ENCODE measurements at regions not wholly inside any gene's neighbourhood (a gene's known extent, or its start where the extent isn't known, plus 50 kb on each side); places are given as distances from the start of the nearest gene placed in this dataset.

- 64% methylated on average over 4 of the region's 4 CpGs for whole genome bisulfite sequencing (ENCODE audit: insufficient coverage, insufficient replicate concordance, low lambda C conversion rate, missing lambda C conversion rate)
- SMC1A ChIA-PET (ENCODE audit: uncharacterized antibody, unreplicated experiment): interaction anchor here (1.1 kb wide), 3 partner anchors 16 to 107 kb away, joined by 3 to 5 read pairs (median 3); no protein-coding TSS in a partner anchor
- Histone ChIP-seq H3K4me1 (ENCODE audit: control insufficient read depth, insufficient read depth, low read length) (no peaks in the 10 kb centered on the region), H2AFZ (ENCODE audit: control insufficient read depth, low read depth, low read length) (no peak overlapping the region), H3K27ac (ENCODE audit: control insufficient read depth, insufficient read depth) (no peak overlapping the region), H3K4me3 (no peak overlapping the region), H3K9me3 (replicated peaks; ENCODE audit: control insufficient read depth, insufficient read depth, low read length) (no peaks in the 10 kb centered on the region), H3K9ac (ENCODE audit: control insufficient read depth, insufficient read depth, low read length) (no peak overlapping the region), H3K79me2 (ENCODE audit: control insufficient read depth, insufficient read depth, low read length) (no peaks in the 10 kb centered on the region), H4K20me1 (ENCODE audit: control insufficient read depth, insufficient read depth) (no peaks in the 10 kb centered on the region), H3K36me3 (ENCODE audit: control insufficient read depth in 2 of 2, insufficient read depth in 2 of 2, low read length in 1 of 2) (no peaks in the 10 kb centered on the region), H3K4me2 (ENCODE audit: control insufficient read depth, insufficient read depth) (no peak overlapping the region), H3K27me3 (replicated peaks in 1 of 2; ENCODE audit: control insufficient read depth in 2 of 2, insufficient read depth in 2 of 2, low read length in 1 of 2) (peaks cover 0 to 2% of the 10 kb centered on the region in 2 experiments; a peak in 2 of 4 replicates)
- ATAC-seq (no peak), DNase-seq (ENCODE audit: low read depth, low spot score) (no peak), FAIRE-seq (no peak)
- CTCF ChIA-PET: interaction anchor here (1.1 to 1.5 kb wide), 2 partner anchors 146 to 191 kb away, joined by 3 read pairs; no protein-coding TSS in a partner anchor
- RAD21 ChIA-PET (ENCODE audit: unreplicated experiment): no interaction called here
- intact Hi-C loops (cut with micrococcal nuclease; ENCODE audit: unreplicated experiment): no loop called here
- TF ChIP-seq PKNOX1 (IDR thresholded peaks at IDR 0.05): no peak
- TF ChIP-seq EZH2 (IDR thresholded peaks at IDR 0.05; ENCODE audit: borderline replicate concordance, control insufficient read depth, low read depth, low read length): no peak
- TF ChIP-seq YBX1 (IDR thresholded peaks at IDR 0.05): no peak
- no peak for TF ChIP-seq CHD2 (IDR thresholded peaks at IDR 0.05; ENCODE audit: borderline replicate concordance, low read depth, low read length)
- no peak for TF ChIP-seq IKZF1 (conservative IDR thresholded peaks at IDR 0.05)
- no peak for TF ChIP-seq IRF4 (IDR thresholded peaks at IDR 0.05; ENCODE audit: low read depth, low read length)
- TF ChIP-seq MEF2A (IDR thresholded peaks at IDR 0.05; ENCODE audit: insufficient read depth, low read depth, low read length): no peak
- TF ChIP-seq GABPA (IDR thresholded peaks at IDR 0.05; ENCODE audit: low read depth): no peak
- POLR2A ChIA-PET: no interaction called here
- in situ Hi-C loops (cut with MboI): no loop called here
- BruUV-seq (replicated peaks): no TSS peak
Measured at GRCh38 chr12:13552830-13553229, 356.3 kb downstream of the EMP1 start.

- Histone ChIP-seq H3K4me1 (ENCODE audit: control insufficient read depth, insufficient read depth, low read length) (no peaks in the 10 kb centered on the region), H3K9ac (ENCODE audit: control insufficient read depth, insufficient read depth, low read length) (no peak overlapping the region), H3K4me2 (ENCODE audit: control insufficient read depth, insufficient read depth) (no peak overlapping the region), H3K36me3 (ENCODE audit: control insufficient read depth in 2 of 2, insufficient read depth in 2 of 2, low read length in 1 of 2) (no peaks in the 10 kb centered on the region), H3K79me2 (ENCODE audit: control insufficient read depth, insufficient read depth, low read length) (no peaks in the 10 kb centered on the region), H4K20me1 (ENCODE audit: control insufficient read depth, insufficient read depth) (no peaks in the 10 kb centered on the region), H3K27ac (ENCODE audit: control insufficient read depth, insufficient read depth) (no peak overlapping the region), H3K27me3 (replicated peaks in 1 of 2; ENCODE audit: control insufficient read depth in 2 of 2, insufficient read depth in 2 of 2, low read length in 1 of 2) (peaks cover 0 to 2% of the 10 kb centered on the region in 2 experiments; a peak in 2 of 4 replicates), H2AFZ (ENCODE audit: control insufficient read depth, low read depth, low read length) (no peak overlapping the region), H3K9me3 (replicated peaks; ENCODE audit: control insufficient read depth, insufficient read depth, low read length) (no peaks in the 10 kb centered on the region), H3K4me3 (no peak overlapping the region)
- POLR2A ChIA-PET: no interaction called here
- DNase-seq (ENCODE audit: low read depth, low spot score) (no peak), FAIRE-seq (no peak), ATAC-seq (no peak)
- SMC1A ChIA-PET (ENCODE audit: uncharacterized antibody, unreplicated experiment): interaction anchor here (3.2 kb wide), 1 partner anchor 10 kb away, joined by 10 read pairs; no protein-coding TSS in a partner anchor
- RAD21 ChIA-PET (ENCODE audit: unreplicated experiment): no interaction called here
- no TSS peak for BruUV-seq (replicated peaks)
- intact Hi-C loops (cut with micrococcal nuclease; ENCODE audit: unreplicated experiment): no loop called here
- CTCF ChIA-PET: interaction anchor here (5.9 kb wide), 1 partner anchor 11 kb away, joined by 45 read pairs; no protein-coding TSS in a partner anchor
- in situ Hi-C loops (cut with MboI): no loop called here
- TF ChIP-seq POLR2AphosphoS2 (IDR thresholded peaks at IDR 0.05; ENCODE audit: low read depth, low read length) (no peak), BACH1 (IDR thresholded peaks at IDR 0.05; ENCODE audit: borderline replicate concordance) (no peak), NFIC (IDR thresholded peaks at IDR 0.05; ENCODE audit: low read depth, low read length) (no peak), TCF7 (IDR thresholded peaks at IDR 0.05; ENCODE audit: borderline replicate concordance) (no peak), CBFB (IDR thresholded peaks at IDR 0.05; ENCODE audit: low read depth) (no peak), RB1 (IDR thresholded peaks at IDR 0.05; ENCODE audit: borderline replicate concordance) (no peak), CHD2 (IDR thresholded peaks at IDR 0.05; ENCODE audit: borderline replicate concordance, low read depth, low read length) (no peak), STAT1 (conservative IDR thresholded peaks at IDR 0.05) (no peak), NR2C1 (IDR thresholded peaks at IDR 0.05) (no peak), EED (IDR thresholded peaks at IDR 0.05; ENCODE audit: low read depth) (no peak), SMC3 (IDR thresholded peaks at IDR 0.05; ENCODE audit: borderline replicate concordance, low read length) (no peak), FOXM1 (IDR thresholded peaks at IDR 0.05; ENCODE audit: low read depth, low read length) (no peak), SUZ12 (IDR thresholded peaks at IDR 0.05; ENCODE audit: unreplicated experiment) (no peak)
Measured at GRCh38 chr12:13547283-13547682, 350.8 kb downstream of the EMP1 start.

Measured in GM12878 (cell line).